GM18907 (cell line): ENCODE measurements at regions not wholly inside any gene's neighbourhood (a gene's known extent, or its start where the extent isn't known, plus 50 kb on each side); places are given as distances from the start of the nearest gene placed in this dataset.
A peak's percentile ranks its signal among the peaks of the same experiment; 100 is the strongest.

Source experiments
- ATAC-seq: cut with Tn5 transposase; IDR thresholded peaks from one replicate; pipeline ENCODE4 v1.9.1; 2021; ENCODE audit warnings: mild to moderate bottlenecking, moderate library complexity; ENCODE audit not compliant: unreplicated experiment

- ATAC-seq: no peak
Measured at GRCh38 chr4:36492590-36492989, 211.2 kb downstream of the DTHD1 start.

- ATAC-seq: no peak
Measured at GRCh38 chr4:36493251-36493650, 211.8 kb downstream of the DTHD1 start.

GRCh38 chr4:36494016-36494415 is 212.6 kb downstream of the DTHD1 start:
- ATAC-seq: no peak

GRCh38 chr4:36494747-36495146 is 213.3 kb downstream of the DTHD1 start:
- no peak for ATAC-seq

- ATAC-seq: no peak
Measured at GRCh38 chr4:36502350-36502749, 220.9 kb downstream of the DTHD1 start.

- ATAC-seq: no peak
Measured at GRCh38 chr4:36508394-36508793, 227.0 kb downstream of the DTHD1 start.

GRCh38 chr4:36509845-36510244 is 228.4 kb downstream of the DTHD1 start:
- no peak for ATAC-seq

- ATAC-seq: no peak
Measured at GRCh38 chr4:36511785-36512184, 230.4 kb downstream of the DTHD1 start.

- no peak for ATAC-seq
Measured at GRCh38 chr4:36516522-36517095, 235.2 kb downstream of the DTHD1 start.

- no peak for ATAC-seq
Measured at GRCh38 chr4:36523182-36523581, 241.8 kb downstream of the DTHD1 start.

GRCh38 chr4:36532670-36533379 is 251.4 kb downstream of the DTHD1 start:
- no peak for ATAC-seq

- no peak for ATAC-seq
Measured at GRCh38 chr4:36533944-36534343, 252.5 kb downstream of the DTHD1 start.

- no peak for ATAC-seq
Measured at GRCh38 chr4:36547383-36547782, 266.0 kb downstream of the DTHD1 start.

- ATAC-seq: no peak
Measured at GRCh38 chr4:36549252-36549651, 267.8 kb downstream of the DTHD1 start.

GRCh38 chr4:36549992-36550391 is 268.6 kb downstream of the DTHD1 start:
- ATAC-seq: no peak

GRCh38 chr4:36551697-36552214 is 270.3 kb downstream of the DTHD1 start:
- ATAC-seq: peak; percentile 98

GRCh38 chr4:36553029-36553428 is 271.6 kb downstream of the DTHD1 start:
- ATAC-seq: no peak

GRCh38 chr4:36553453-36553852 is 272.0 kb downstream of the DTHD1 start:
- ATAC-seq: no peak

- ATAC-seq: no peak
Measured at GRCh38 chr4:36556984-36557383, 275.6 kb downstream of the DTHD1 start.

- ATAC-seq: no peak
Measured at GRCh38 chr4:36568575-36568974, 287.2 kb downstream of the DTHD1 start.

GRCh38 chr4:36573441-36573840 is 292.0 kb downstream of the DTHD1 start:
- ATAC-seq: peak; percentile 49

- ATAC-seq: peak; percentile 15
Measured at GRCh38 chr4:36574816-36575215, 293.4 kb downstream of the DTHD1 start.

GRCh38 chr4:36582198-36582597 is 300.8 kb downstream of the DTHD1 start:
- no peak for ATAC-seq
